Germinal center (tissue), 1 donor: ENCODE measurements at regions not wholly inside any gene's neighbourhood (a gene's known extent, or its start where the extent isn't known, plus 50 kb on each side); places are given as distances from the start of the nearest gene placed in this dataset.
"Not testable (repeated sequence)": the region's sequence is repeated elsewhere in the genome, so short reads cannot be mapped to it uniquely, and the experiment has no call there.

ENCODE experiments used
- DNase-seq: peaks from one replicate; pipeline ENCODE4 v3.0.0; 2012; ENCODE audit warnings: mixed read lengths, low spot score

- no peak for DNase-seq
Observed at GRCh38 chr3:115204475-115204874, 57.4 kb upstream of the ZBTB20 start.

DNA sequence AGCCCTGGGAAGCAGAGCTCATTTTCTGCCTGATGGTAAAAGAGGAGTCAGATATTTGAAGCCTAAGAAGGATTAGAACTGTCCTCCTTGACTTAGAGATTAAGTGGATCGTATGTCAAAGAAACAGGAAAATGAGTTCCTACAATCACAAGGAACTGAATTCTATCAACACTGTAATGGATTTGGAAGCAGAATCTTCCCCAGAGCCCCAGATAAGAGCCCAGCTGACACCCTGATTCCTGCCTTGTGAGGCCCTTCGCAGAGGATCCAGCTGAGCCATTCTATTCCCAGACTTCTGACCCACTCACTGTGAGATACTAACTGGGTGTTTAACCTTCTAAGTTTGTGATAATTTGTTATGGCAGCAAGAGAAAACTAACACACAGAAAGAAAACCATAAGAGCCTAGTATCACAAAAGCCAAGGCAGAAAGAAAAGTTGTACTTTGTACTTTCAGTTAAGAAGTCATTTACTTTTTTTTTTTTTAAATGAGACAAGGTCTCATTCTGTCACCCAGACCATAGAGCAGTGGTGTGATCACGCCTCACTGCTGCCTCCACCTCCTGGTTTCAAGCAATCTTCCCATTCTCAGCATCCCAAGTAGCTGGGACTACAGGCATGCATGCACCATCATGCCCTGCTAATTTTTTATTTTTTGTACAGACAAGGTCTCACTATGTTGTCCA, 61.1 kb upstream of the ZBTB20 start:
- DNase-seq, result no peak

- no peak for DNase-seq
Observed at GRCh38 chr3:115211810-115212492, 64.9 kb upstream of the ZBTB20 start.

GRCh38 chr3:115212615-115213014, 65.5 kb upstream of the ZBTB20 start:
- no peak for DNase-seq

GRCh38 chr3:115213052-115213451, 66.0 kb upstream of the ZBTB20 start:
- not testable (repeated sequence) for DNase-seq

DNA sequence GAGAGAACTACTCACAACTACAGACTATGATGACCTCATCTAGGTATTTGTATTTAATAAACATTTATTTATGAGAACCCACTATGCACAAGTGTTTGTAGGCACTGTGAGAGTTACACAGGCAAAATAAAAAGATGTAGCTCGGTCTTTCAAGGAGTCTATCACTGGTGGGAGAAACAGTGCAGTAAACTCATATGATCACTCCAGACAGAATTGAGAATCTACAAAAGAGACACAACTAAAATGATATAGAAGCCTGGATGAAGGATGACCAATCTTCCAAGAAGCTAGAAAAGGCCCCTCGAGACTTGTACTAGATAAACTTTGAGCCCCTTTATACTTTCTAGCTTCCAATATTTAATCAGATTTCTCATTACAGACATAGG, 70.2 kb upstream of the ZBTB20 start:
- DNase-seq, result no peak

DNA sequence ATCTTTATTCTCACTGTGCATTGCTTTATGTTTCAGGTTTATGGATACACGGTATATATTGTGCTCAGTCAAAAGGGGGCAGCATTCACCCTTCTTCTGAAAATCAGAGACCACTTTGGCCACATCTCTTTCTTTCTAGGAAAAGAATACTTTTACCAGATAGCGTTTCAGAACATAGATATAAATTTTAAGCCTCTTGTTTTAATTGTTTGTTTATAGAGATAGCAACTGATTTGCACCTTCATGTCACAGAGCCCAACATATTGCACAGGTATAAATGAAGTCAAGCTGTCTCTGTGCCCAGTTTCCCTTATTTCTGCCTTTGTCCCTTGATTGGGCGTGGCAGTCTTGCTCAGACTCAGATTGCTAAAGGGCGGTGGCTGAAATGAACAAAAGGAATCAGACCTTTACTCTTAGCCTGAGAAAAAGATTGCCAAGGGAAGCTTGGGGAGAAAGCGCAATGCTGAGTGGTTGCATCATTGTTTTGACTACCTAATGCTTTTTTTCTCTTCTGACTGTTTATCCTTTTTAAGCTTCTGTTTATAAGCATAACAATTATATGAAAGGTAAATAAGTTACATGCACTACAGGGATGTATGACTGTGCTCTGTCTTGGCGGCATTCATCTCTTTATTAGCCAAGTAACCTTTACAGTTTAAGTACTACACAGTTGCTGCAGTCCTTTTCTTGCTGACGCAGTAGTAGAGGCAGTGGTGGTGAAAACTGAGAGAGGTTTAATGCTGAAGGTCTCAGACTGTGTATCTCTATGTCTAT, 70.8 kb upstream of the ZBTB20 start:
- peak; percentile 7 for DNase-seq

- DNase-seq, result no peak
Observed at GRCh38 chr3:115218859-115219258, 71.8 kb upstream of the ZBTB20 start.

GRCh38 chr3:115224687-115225086, 77.6 kb upstream of the ZBTB20 start:
- DNase-seq, result no peak

GRCh38 chr3:115226844-115227445, 79.9 kb upstream of the ZBTB20 start:
- no peak for DNase-seq

- DNase-seq, result no peak
Observed at GRCh38 chr3:115227461-115227860, 80.4 kb upstream of the ZBTB20 start.

DNA sequence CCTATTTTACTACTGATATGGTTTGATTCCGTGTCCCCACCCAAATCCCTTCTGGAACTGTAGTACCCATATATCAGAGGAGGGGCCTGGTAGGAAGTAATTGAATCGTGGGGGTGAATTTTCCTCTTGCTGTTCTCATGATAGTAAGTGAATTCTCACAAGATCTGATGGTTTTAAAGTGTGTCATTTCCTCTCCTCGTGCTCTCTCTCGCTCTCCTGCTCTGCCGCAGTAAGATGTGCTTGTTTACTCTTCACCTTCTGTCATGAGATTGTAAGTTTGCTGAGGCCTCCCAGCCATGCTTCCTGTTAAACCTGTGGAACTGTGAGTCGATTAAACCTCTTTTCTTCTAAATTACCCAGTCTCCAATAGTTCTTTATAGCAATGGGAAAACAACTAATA, 81.2 kb upstream of the ZBTB20 start:
- no peak for DNase-seq

- no peak for DNase-seq
Observed at GRCh38 chr3:115232167-115232566, 85.1 kb upstream of the ZBTB20 start.

DNA sequence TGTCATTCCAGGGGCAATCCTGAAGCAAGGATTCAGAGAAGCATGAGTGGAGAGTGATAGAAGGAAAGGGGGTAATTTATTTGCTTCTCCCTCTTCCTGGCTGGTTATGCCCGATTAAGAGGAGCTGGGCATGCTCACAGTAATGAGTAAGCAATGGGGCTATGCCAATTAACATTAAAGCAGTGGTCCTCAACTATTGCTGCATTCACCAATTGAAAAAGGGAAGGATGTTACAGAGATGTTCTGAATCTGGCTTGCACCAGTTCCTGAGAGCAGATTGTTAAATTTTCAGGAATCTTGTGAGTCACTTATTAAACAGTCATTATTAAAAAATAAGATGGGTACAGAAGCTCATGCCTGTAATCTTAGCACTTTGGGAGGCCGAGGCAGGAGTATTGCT, 85.9 kb upstream of the ZBTB20 start:
- DNase-seq, result no peak

DNA sequence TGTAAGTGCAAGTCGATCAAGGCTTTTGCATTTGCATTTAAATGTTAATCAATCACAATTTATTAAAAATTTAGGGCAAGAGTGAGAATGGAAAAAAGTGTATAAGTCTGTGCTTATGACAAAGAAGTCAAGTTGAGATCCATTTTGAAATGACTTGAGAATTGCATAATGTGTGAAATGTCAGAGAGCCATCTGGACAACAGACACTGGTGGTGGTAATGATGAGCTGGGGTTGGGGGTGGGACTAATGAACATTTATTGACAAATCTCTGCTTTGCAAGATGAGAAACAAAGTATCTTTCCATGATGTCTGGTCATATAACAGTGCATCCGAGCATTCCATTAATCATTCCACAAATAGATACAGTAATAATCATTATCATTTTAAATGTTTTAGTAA, 89.4 kb upstream of the ZBTB20 start:
- no peak for DNase-seq

GRCh38 chr3:115239717-115240116, 92.6 kb upstream of the ZBTB20 start:
- no peak for DNase-seq

DNA sequence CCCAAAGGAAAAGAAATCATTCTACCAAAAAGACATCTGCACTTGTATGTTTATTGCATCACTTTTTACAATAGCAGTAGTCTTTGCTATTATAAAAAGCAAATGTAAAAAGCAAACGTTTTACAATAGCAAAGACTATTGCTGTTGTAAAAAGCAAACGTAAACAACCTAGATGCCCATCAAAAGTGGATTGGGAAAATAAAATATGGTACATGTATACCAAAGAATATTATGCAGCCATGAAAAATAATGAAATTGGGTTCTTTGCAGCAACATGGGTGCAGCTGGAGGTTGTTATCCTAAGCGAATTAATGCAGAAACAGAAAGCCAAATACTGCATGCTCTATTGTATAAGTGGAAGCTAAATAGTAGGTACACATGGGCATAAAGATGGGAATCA, 97.3 kb upstream of the ZBTB20 start:
- DNase-seq, result no peak

- DNase-seq, result no peak
Observed at GRCh38 chr3:115245438-115245837, 98.3 kb upstream of the ZBTB20 start.

DNA sequence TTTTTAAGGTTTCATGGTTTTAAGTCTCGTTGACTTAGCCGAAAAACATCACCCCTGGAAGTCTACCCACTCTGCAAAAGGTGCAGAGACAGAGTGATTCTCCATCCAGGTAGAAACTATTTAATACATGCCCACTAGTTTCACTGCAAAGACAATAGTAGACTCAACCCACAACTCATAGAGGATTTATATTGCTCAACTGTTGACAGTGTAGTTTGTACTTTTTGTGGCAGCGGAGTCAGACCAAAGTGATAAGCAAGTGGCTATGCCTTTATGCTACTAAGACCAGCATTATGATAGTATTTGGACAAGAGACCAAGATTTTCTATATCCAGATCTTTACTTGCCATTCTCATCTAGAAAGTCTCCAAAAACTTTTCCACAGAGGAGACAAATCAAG, 98.8 kb upstream of the ZBTB20 start:
- DNase-seq, result no peak

GRCh38 chr3:115246461-115247020, 99.5 kb upstream of the ZBTB20 start:
- no peak for DNase-seq

DNA sequence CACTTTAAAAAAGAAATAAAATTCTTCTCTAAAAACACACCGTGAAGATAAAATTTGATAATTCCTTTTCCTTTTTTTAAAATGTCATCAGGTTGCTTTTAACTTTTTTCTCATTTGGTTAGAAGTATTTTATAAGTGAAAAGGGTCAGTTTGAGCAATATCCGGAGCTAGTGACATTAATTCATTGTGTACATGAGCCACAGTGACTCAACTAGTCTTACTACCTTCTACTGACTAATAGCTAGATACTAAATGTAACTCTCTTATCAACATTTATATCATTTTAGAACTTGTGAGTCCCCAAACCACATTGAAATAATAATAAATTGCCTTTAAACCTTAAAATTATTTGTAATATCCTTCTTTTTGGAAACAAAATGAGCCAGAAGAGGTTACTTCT, 101.2 kb upstream of the ZBTB20 start:
- no peak for DNase-seq

- DNase-seq, result no peak
Observed at GRCh38 chr3:115251509-115251908, 104.4 kb upstream of the ZBTB20 start.
